ENCODE measurements at regions not wholly inside any gene's neighbourhood (a gene's known extent, or its start where the extent isn't known, plus 50 kb on each side); places are given as distances from the start of the nearest gene placed in this dataset.

DNA sequence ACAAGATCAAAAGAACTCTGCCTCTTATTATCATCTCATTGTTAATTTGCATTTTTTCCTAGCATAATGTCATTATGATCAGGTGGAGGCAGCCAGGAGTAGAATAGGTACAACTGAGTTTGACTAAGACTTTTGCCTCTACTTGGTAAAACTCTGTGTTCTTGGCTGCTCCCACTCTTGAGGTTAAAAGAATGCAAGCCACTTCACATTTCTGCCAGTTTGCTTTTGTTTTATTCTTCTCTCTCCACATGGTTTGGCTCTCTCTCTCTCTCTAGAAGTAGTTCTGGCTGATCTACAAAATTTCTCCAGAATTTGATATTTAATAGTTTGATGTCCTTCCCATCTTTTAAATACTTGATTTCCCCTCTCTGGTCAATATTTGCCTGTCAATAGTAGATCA lies 170.7 kb upstream of the E2F7 start:
- H3K27ac ChIP-seq (ENCODE audit: low read length) = no peak overlapping the region
- H3K36me3 ChIP-seq (ENCODE audit: control insufficient read depth, insufficient read depth, low read length) = no peaks in the 10 kb centered on the region
- DNase-seq (ENCODE audit: low read depth, low spot score) = no peak
- no peaks in the 10 kb centered on the region for H3K9me3 ChIP-seq (ENCODE audit: control insufficient read depth, insufficient read depth, low read length)
- no peak overlapping the region for H3K4me3 ChIP-seq (ENCODE audit: low read length)
- no peaks in the 10 kb centered on the region for H3K27me3 ChIP-seq (ENCODE audit: control insufficient read depth, insufficient read depth, low read length)
- no peaks in the 10 kb centered on the region for H3K4me1 ChIP-seq (ENCODE audit: control insufficient read depth, insufficient read depth, low read length)

DNA sequence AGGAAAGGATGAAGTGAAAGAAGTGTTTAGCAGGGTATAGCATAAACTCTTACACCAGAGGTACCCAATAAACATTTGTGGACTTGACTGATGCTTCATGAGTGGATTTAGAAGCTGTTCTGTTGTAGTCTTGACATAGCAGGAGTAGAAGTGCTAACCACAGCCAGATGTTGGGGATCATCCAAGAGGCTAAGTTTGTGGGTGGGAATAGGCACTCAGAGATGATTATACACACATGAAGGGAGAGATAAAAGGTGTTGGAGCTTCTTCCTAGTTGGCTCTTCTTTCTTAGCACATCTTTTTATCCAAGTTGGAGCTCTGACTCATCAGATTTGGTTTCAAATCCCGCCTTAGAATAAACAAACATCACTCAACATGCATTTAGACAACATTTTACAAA lies 166.7 kb upstream of the E2F7 start:
- no peaks in the 10 kb centered on the region for H3K9me3 ChIP-seq (ENCODE audit: control insufficient read depth, insufficient read depth, low read length)
- no peak overlapping the region for H3K27ac ChIP-seq (ENCODE audit: low read length)
- no CpG with 5 or more reads among the region's 1 CpG for WGBS (ENCODE audit: insufficient coverage, insufficient read length)
- no peak overlapping the region for H3K4me3 ChIP-seq (ENCODE audit: low read length)
- DNase-seq (ENCODE audit: low read depth, low spot score) = no peak
- H3K36me3 ChIP-seq (ENCODE audit: control insufficient read depth, insufficient read depth, low read length) = no peaks in the 10 kb centered on the region
- peaks cover 3% of the 10 kb centered on the region; the same call in 1 of the 2 replicates for H3K4me1 ChIP-seq (ENCODE audit: control insufficient read depth, insufficient read depth, low read length)
- no peaks in the 10 kb centered on the region for H3K27me3 ChIP-seq (ENCODE audit: control insufficient read depth, insufficient read depth, low read length)

DNA sequence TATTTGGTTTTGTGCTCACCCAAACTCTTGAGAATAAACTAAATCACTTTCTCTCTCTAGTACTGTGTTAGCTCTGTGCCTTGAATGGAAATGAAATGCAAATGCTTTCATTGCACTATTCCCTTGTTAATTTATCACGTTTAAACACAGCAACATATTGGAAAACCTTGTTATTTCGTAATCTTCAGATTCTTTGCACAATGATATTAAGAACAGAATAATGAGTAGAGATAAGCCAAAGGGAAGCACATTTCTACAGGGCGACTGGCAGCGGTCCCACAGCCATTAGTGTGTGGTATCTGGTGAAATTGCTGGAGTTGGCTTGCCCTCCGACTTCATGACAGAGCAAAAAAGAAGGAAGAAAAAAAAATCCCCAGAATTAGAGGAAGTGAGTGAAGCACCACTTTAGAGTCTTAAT lies 166.1 kb upstream of the E2F7 start:
- Histone ChIP-seq H3K27ac (ENCODE audit: low read length) (no peak overlapping the region), H3K27me3 (ENCODE audit: control insufficient read depth, insufficient read depth, low read length) (no peaks in the 10 kb centered on the region), H3K9me3 (ENCODE audit: control insufficient read depth, insufficient read depth, low read length) (no peaks in the 10 kb centered on the region), H3K4me3 (ENCODE audit: low read length) (no peak overlapping the region), H3K36me3 (ENCODE audit: control insufficient read depth, insufficient read depth, low read length) (no peaks in the 10 kb centered on the region), H3K4me1 (ENCODE audit: control insufficient read depth, insufficient read depth, low read length) (peaks cover 3% of the 10 kb centered on the region; the same call in 1 of the 2 replicates)
- no CpG with 5 or more reads among the region's 5 CpGs for WGBS (ENCODE audit: insufficient coverage, insufficient read length)
- DNase-seq (ENCODE audit: low read depth, low spot score) = no peak

DNA sequence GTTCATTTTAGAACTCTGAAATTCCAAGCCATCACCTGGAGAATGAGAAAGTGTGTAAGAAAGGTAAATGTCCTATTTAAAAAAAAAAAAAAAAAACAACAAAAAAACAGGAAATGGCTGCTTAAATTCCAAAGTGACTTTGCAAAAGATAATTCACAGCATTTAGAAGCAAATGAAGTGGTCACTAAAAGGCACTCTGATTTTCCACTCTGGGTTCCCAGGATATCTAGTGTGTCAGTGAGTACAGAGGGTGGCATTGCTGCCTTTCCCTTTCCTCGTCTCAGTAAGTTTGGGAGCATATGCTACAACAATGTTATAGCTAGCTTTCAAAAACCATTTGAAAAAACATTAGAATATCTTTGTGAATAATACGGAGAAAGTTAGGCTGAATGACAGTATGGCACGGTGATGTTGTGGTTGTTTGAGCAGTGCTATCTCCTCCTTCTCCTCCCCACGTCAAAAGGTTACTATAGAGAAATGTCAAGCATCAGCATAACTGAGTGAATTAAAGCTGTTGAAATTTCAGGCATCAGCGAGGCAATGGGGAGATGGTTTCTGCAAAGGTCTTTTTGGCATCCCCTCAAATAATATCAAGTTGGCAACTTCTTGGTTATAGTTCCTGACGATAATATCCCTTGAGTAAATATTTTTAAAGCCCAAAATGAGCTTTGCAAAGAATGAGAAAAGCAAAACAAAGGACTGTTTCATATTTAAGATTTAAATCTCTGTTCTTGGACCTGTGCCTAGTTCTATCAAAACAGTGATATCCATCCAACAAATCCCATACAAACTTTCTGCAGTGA lies 164.5 kb upstream of the E2F7 start:
- Histone ChIP-seq H3K36me3 (ENCODE audit: control insufficient read depth, insufficient read depth, low read length) (no peaks in the 10 kb centered on the region), H3K4me3 (ENCODE audit: low read length) (no peak overlapping the region), H3K27ac (ENCODE audit: low read length) (no peak overlapping the region), H3K4me1 (ENCODE audit: control insufficient read depth, insufficient read depth, low read length) (peaks cover 3% of the 10 kb centered on the region; the same call in 1 of the 2 replicates), H3K9me3 (ENCODE audit: control insufficient read depth, insufficient read depth, low read length) (no peaks in the 10 kb centered on the region), H3K27me3 (ENCODE audit: control insufficient read depth, insufficient read depth, low read length) (no peaks in the 10 kb centered on the region)
- WGBS (ENCODE audit: insufficient coverage, insufficient read length) = no CpG with 5 or more reads among the region's 6 CpGs
- DNase-seq (ENCODE audit: low read depth, low spot score) = peak; percentile 11

DNA sequence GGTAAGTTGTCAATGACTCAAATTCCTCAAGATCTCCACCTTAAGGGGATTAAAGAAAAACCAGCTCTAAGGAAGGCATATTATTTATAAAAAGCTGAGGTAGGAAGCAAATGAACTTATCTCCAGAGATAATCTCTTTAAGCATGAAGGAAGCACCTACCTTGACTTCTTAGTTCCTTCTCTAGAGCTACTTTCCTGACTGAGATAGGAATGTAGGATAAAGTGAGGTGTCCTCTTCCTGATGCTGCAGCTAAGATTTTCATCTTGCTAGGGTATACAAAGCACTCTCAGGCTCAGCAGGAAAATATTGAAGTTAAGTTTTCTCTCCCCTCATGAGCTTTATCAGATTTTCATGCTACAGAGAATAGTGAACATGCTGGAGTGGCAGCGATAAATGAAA lies 163.0 kb upstream of the E2F7 start:
- no CpG with 5 or more reads among the region's 1 CpG for WGBS (ENCODE audit: insufficient coverage, insufficient read length)
- Histone ChIP-seq H3K27me3 (ENCODE audit: control insufficient read depth, insufficient read depth, low read length) (no peaks in the 10 kb centered on the region), H3K27ac (ENCODE audit: low read length) (no peak overlapping the region)

DNA sequence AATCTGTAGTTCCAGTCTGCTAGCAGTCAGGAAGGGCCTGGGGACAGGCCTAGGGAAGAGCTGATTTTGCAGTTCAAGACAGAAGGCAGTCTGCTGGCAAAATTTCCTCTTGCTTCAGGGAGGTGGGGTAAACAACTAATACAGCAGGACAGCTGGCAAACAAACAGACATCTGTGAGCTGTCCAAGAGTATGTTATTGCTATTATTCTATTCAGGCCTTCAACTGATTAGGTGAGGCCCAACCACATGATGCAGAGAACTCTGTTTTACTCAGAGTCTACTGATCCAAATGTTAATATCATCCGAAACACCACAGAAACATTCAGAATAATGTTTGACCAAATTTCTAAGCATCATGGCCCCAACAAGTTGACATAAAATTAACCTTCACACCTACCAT lies 161.0 kb upstream of the E2F7 start:
- DNase-seq (ENCODE audit: low read depth, low spot score) = no peak
- no peaks in the 10 kb centered on the region for H3K36me3 ChIP-seq (ENCODE audit: control insufficient read depth, insufficient read depth, low read length)
- peaks cover 3% of the 10 kb centered on the region; the same call in 1 of the 2 replicates for H3K4me1 ChIP-seq (ENCODE audit: control insufficient read depth, insufficient read depth, low read length)
- no CpG with 5 or more reads among the region's 1 CpG for WGBS (ENCODE audit: insufficient coverage, insufficient read length)
- no peaks in the 10 kb centered on the region for H3K9me3 ChIP-seq (ENCODE audit: control insufficient read depth, insufficient read depth, low read length)
- no peak overlapping the region for H3K27ac ChIP-seq (ENCODE audit: low read length)
- H3K4me3 ChIP-seq (ENCODE audit: low read length) = no peak overlapping the region
- no peaks in the 10 kb centered on the region for H3K27me3 ChIP-seq (ENCODE audit: control insufficient read depth, insufficient read depth, low read length)

More for the DNA sequence above, 163.0 kb upstream of the E2F7 start:
- Histone ChIP-seq H3K4me1 (ENCODE audit: control insufficient read depth, insufficient read depth, low read length) (peaks cover 3% of the 10 kb centered on the region; the same call in 1 of the 2 replicates), H3K4me3 (ENCODE audit: low read length) (no peak overlapping the region), H3K36me3 (ENCODE audit: control insufficient read depth, insufficient read depth, low read length) (no peaks in the 10 kb centered on the region), H3K9me3 (ENCODE audit: control insufficient read depth, insufficient read depth, low read length) (no peaks in the 10 kb centered on the region)
- DNase-seq (ENCODE audit: low read depth, low spot score) = no peak

DNA sequence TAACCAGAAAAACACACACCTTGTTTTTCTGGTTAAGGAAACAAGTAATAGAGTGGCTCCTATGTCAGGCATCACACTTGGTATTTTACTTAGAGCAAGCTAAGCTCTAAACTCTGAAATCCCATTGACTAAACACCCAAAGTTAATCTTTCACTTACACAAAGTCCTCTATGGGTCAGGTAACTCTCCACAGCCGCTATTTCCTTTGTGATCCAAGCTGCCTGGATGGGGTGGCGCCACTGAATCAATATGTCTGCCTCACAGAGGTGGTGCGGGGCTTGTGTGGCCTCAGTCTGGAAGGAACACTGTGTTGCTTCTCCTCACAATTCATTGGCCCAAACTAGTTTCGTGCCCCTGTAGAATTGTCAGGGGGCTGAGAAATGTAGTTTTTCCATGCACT lies 160.0 kb upstream of the E2F7 start:
- no peak overlapping the region for H3K27ac ChIP-seq (ENCODE audit: low read length)
- no peak overlapping the region for H3K4me3 ChIP-seq (ENCODE audit: low read length)
- peaks cover 3% of the 10 kb centered on the region; the same call in 1 of the 2 replicates for H3K4me1 ChIP-seq (ENCODE audit: control insufficient read depth, insufficient read depth, low read length)
- no peaks in the 10 kb centered on the region for H3K36me3 ChIP-seq (ENCODE audit: control insufficient read depth, insufficient read depth, low read length)
- H3K9me3 ChIP-seq (ENCODE audit: control insufficient read depth, insufficient read depth, low read length) = no peaks in the 10 kb centered on the region
- DNase-seq (ENCODE audit: low read depth, low spot score) = no peak
- no CpG with 5 or more reads among the region's 4 CpGs for WGBS (ENCODE audit: insufficient coverage, insufficient read length)
- no peaks in the 10 kb centered on the region for H3K27me3 ChIP-seq (ENCODE audit: control insufficient read depth, insufficient read depth, low read length)

DNA sequence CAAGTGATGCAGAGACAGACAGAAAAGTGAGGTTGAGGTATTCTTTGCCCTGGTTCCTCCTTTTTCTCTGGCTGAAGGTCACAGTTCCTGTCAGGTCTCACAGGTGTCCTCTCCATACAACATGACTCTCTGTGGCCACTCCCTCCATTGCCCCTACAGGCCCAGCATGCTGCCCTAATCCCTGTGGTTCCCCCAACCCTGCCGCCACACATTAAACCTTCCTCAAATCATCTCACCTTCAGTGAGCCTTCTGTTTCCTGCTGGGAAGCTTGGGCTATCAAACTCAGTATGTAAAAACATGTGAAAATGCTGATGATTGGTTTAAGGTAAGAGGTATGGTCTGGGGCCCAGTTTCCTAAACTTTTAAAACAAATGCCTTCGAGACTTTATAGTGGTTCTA lies 159.0 kb upstream of the E2F7 start:
- Histone ChIP-seq H3K27me3 (ENCODE audit: control insufficient read depth, insufficient read depth, low read length) (no peaks in the 10 kb centered on the region), H3K4me3 (ENCODE audit: low read length) (no peak overlapping the region), H3K27ac (ENCODE audit: low read length) (no peak overlapping the region), H3K9me3 (ENCODE audit: control insufficient read depth, insufficient read depth, low read length) (no peaks in the 10 kb centered on the region), H3K4me1 (ENCODE audit: control insufficient read depth, insufficient read depth, low read length) (no peaks in the 10 kb centered on the region), H3K36me3 (ENCODE audit: control insufficient read depth, insufficient read depth, low read length) (no peaks in the 10 kb centered on the region)
- WGBS (ENCODE audit: insufficient coverage, insufficient read length) = no CpG with 5 or more reads among the region's 2 CpGs
- DNase-seq (ENCODE audit: low read depth, low spot score) = no peak

DNA sequence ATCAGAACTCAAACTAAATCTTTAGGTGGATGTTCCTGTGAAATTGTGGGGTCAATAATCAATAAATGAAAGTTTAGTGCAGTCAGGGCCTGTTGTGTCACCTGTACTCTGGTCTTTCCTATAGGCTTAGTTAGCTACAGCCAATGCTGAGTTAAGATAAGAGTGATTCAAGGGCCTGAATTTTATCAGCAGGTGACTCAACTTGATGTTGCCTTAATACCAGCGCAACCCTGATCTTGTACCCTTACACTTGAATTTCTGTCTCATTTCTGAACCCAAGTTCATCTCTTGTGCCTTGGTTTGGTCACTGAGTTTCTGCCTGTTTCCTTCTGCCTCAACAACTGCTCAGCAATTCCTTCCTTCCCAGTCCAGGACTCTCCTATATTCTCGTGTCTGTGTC lies 157.0 kb upstream of the E2F7 start:
- H3K27me3 ChIP-seq (ENCODE audit: control insufficient read depth, insufficient read depth, low read length) = no peaks in the 10 kb centered on the region
- H3K27ac ChIP-seq (ENCODE audit: low read length) = no peak overlapping the region
- no peaks in the 10 kb centered on the region for H3K9me3 ChIP-seq (ENCODE audit: control insufficient read depth, insufficient read depth, low read length)
- H3K4me1 ChIP-seq (ENCODE audit: control insufficient read depth, insufficient read depth, low read length) = no peaks in the 10 kb centered on the region
- WGBS (ENCODE audit: insufficient coverage, insufficient read length) = no CpG with 5 or more reads among the region's 2 CpGs
- H3K36me3 ChIP-seq (ENCODE audit: control insufficient read depth, insufficient read depth, low read length) = no peaks in the 10 kb centered on the region
- no peak overlapping the region for H3K4me3 ChIP-seq (ENCODE audit: low read length)
- no peak for DNase-seq (ENCODE audit: low read depth, low spot score)

DNA sequence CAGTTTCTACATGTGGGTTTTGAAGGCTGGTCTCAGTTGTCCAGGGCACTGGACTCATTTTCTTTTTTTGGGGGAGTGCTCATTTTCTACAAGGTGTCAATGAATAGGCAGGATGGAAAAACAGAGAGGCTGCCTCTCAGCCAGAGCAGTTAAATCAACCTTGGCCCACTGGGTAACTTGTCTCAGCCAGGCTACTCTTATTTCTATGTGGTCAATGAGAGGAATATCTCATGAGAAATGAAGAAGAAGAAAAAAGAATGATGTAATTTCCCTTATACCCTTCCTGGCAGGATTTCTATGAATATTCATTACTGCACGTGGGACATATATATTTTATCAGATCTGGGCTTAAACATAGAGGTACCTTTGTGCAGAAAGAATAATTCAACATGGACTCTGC lies 155.2 kb upstream of the E2F7 start:
- no peaks in the 10 kb centered on the region for H3K9me3 ChIP-seq (ENCODE audit: control insufficient read depth, insufficient read depth, low read length)
- H3K27me3 ChIP-seq (ENCODE audit: control insufficient read depth, insufficient read depth, low read length) = no peaks in the 10 kb centered on the region
- H3K27ac ChIP-seq (ENCODE audit: low read length) = no peak overlapping the region
- no peaks in the 10 kb centered on the region for H3K4me1 ChIP-seq (ENCODE audit: control insufficient read depth, insufficient read depth, low read length)
- no peak overlapping the region for H3K4me3 ChIP-seq (ENCODE audit: low read length)
- no peak for DNase-seq (ENCODE audit: low read depth, low spot score)
- no CpG with 5 or more reads among the region's 1 CpG for WGBS (ENCODE audit: insufficient coverage, insufficient read length)
- H3K36me3 ChIP-seq (ENCODE audit: control insufficient read depth, insufficient read depth, low read length) = no peaks in the 10 kb centered on the region

DNA sequence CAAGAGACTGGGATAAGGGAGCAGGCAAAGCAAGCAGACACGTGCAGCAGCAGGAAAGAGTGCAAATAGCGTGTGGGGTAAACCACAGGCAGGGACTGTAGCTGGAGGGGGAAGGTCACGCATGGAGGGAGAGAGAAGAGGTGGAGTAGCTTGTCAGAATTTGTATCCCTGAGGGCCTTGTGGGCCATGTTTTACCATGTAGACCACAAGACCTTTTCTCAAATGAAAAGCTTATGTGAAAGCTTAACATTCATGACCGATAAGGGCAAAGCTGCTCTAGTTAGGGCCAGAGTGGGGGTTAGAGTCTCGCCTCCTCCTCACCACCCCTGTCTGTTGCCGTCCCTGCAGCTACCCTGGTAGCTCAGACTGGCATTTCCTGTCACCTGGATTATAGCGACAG lies 152.9 kb upstream of the E2F7 start:
- H3K9me3 ChIP-seq (ENCODE audit: control insufficient read depth, insufficient read depth, low read length) = no peaks in the 10 kb centered on the region

More for the DNA sequence above, 152.9 kb upstream of the E2F7 start:
- H3K4me3 ChIP-seq (ENCODE audit: low read length) = no peak overlapping the region
- H3K27ac ChIP-seq (ENCODE audit: low read length) = no peak overlapping the region
- no peak for DNase-seq (ENCODE audit: low read depth, low spot score)
- H3K36me3 ChIP-seq (ENCODE audit: control insufficient read depth, insufficient read depth, low read length) = no peaks in the 10 kb centered on the region
- H3K4me1 ChIP-seq (ENCODE audit: control insufficient read depth, insufficient read depth, low read length) = no peaks in the 10 kb centered on the region
- WGBS (ENCODE audit: insufficient coverage, insufficient read length) = no CpG with 5 or more reads among the region's 7 CpGs
- H3K27me3 ChIP-seq (ENCODE audit: control insufficient read depth, insufficient read depth, low read length) = no peaks in the 10 kb centered on the region
